VCaP (cell line): ENCODE measurements at regions not wholly inside any gene's neighbourhood (a gene's known extent, or its start where the extent isn't known, plus 50 kb on each side); places are given as distances from the start of the nearest gene placed in this dataset.

Source experiments
- H3K27ac ChIP-seq: fragments of 450-650 bp; 2 replicates; pipeline ENCODE4 v1.5.1; 2017
- TF ChIP-seq, protein P1 (sequence below): fragments of 450-650 bp; conservative IDR thresholded peaks from 2 replicates; pipeline ENCODE4 v1.5.1; 2017; ENCODE audit warnings: mild to moderate bottlenecking, moderate library complexity

DNA sequence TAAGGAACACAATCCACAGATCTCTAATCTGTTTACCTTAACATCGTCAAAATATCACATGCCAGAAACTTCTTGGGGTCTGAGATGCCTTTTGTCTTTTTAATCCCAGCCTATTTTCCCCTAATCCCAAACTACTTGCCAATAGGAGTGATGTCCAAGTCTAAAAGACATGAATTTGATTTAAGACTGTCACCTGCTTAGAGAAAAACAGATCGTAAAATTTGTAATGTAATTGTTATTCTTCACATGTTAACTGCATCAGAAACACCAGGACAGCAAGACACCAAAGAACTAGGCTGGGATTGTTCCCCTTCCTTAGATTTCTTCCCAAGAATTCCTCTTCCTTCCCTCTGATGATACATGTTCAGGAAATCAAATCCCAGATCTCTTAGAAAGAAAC lies 198.1 kb upstream of the ARHGAP20 start:
- H3K27ac ChIP-seq: no peak overlapping the region
- TF ChIP-seq, protein P1, sequence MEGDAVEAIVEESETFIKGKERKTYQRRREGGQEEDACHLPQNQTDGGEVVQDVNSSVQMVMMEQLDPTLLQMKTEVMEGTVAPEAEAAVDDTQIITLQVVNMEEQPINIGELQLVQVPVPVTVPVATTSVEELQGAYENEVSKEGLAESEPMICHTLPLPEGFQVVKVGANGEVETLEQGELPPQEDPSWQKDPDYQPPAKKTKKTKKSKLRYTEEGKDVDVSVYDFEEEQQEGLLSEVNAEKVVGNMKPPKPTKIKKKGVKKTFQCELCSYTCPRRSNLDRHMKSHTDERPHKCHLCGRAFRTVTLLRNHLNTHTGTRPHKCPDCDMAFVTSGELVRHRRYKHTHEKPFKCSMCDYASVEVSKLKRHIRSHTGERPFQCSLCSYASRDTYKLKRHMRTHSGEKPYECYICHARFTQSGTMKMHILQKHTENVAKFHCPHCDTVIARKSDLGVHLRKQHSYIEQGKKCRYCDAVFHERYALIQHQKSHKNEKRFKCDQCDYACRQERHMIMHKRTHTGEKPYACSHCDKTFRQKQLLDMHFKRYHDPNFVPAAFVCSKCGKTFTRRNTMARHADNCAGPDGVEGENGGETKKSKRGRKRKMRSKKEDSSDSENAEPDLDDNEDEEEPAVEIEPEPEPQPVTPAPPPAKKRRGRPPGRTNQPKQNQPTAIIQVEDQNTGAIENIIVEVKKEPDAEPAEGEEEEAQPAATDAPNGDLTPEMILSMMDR: no peak

GRCh38 chr11:110909336-110909735 lies 197.1 kb upstream of the ARHGAP20 start:
- TF ChIP-seq, protein P1: no peak
- no peak overlapping the region for H3K27ac ChIP-seq

DNA sequence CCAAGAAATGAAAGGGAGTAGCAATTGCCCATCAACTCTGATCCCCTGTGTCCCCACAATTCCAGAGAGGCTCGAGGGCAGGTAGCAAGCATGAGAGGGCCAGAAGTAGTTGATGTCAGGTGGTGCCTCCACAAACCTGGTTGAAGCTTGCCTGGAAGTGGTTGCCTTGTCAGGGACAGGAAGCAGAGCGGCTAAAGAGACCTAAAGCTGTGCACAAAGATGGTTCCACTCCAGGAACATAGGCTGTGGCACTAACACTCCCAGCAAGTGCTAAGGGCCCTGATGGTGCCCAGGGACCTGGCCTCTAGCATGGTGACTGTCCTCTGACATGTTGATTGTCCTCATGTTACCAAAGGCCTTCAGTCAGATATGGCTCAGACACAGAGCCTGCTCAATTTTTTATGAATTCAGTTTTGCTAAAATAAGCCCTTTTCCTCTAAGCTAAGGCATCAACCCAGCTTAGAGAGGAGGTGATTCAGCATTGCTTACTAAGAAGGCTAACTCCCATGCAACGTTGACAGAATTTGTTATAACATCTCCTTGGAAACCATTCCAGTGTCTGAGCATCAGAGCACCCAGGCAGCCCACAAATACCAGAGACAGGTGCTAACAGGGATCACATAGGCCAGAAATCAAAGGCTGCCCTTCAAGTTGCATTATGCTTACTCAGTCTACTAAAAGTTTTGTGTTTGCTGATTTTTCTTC lies 196.3 kb upstream of the ARHGAP20 start:
- TF ChIP-seq, protein P1: no peak
- H3K27ac ChIP-seq: no peak overlapping the region

DNA sequence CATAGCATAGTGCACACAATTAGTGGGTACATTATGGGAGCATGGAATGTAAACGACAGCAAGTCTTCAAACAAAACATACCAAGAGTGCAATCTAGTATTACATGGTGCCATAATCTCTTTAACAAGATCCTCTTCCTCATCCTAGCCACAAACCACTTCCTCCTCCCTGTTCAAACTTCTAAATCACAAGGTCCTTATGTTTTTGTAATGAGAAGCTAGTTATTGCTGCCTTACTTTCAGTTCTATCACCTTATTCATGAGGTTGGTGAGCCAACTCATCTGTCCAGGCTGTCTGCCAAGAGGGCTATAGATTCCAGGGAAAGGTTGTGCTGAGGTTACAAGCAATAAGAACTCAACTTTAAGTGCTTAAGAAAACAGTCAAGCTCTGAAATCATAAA lies 195.4 kb upstream of the ARHGAP20 start:
- no peak overlapping the region for H3K27ac ChIP-seq
- TF ChIP-seq, protein P1: no peak

GRCh38 chr11:110903830-110904229 lies 191.6 kb upstream of the ARHGAP20 start:
- no peak overlapping the region for H3K27ac ChIP-seq
- TF ChIP-seq, protein P1: no peak

- TF ChIP-seq, protein P1: no peak
- H3K27ac ChIP-seq: no peak overlapping the region
Measured at GRCh38 chr11:110903378-110903777, 191.1 kb upstream of the ARHGAP20 start.

DNA sequence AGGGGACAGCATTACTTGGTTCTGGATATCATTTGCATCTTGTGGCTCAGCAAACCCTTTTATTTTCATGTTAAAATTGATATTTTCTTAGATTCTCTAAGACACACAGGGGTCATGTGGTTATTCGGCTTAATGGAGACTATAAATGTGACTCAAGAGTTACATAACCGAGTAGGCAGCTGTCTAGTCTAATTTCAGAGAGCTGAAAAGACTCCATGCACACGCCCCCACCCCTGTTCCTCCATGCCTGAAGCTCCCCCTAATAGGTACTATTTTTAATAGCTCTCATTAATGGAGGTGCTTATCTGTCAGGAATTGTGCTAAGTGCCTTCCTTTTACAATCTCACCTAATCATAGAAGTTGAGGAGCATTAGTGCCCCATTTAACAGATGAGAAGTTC lies 189.2 kb upstream of the ARHGAP20 start:
- TF ChIP-seq, protein P1: no peak
- no peak overlapping the region for H3K27ac ChIP-seq
